ENCODE measurements at regions not wholly inside any gene's neighbourhood (a gene's known extent, or its start where the extent isn't known, plus 50 kb on each side); places are given as distances from the start of the nearest gene placed in this dataset.

DNA sequence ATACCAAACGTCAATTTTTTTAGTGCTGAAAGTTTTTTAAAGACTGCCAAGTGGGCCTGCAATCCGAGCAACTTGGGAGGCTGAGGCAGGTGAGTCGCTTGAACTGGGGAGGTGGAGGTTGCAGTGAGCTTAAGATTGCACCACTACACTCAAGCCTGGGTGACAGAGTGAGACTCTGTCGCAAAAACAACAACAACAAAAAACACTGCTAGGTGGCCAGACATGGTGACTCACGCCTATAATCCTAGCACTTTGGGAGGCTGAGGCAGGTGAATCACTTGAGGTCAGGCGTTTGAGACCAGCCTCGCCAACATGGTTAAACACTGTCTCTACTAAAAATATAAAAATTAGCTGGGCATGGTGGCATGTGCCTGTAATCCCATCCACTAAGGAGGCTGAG is 202.8 kb upstream of the COPS8 start:
- Histone ChIP-seq H3K27me3 (ENCODE audit: insufficient read depth) (no peaks in the 10 kb centered on the region), H3K4me1 (ENCODE audit: control insufficient read depth in 1 of 2, insufficient read depth in 2 of 2, low read depth in 1 of 2, low read length in 1 of 2) (peaks cover 0 to 6% of the 10 kb centered on the region in 2 experiments; a peak in 2 of 4 replicates), H3F3A (replicated peaks; ENCODE audit: insufficient read depth) (no peaks in the 10 kb centered on the region), H3K79me2 (ENCODE audit: insufficient read depth) (no peaks in the 10 kb centered on the region), H3K9me2 (no peaks in the 10 kb centered on the region), H2AFZ (ENCODE audit: low read depth) (no peak overlapping the region), H3K9ac (no peak overlapping the region), H3K27ac (ENCODE audit: low read depth in 2 of 2, low read length in 1 of 2) (no peak overlapping the region), H3K4me2 (no peak overlapping the region), H3K36me3 (replicated peaks in 1 of 2; ENCODE audit: control insufficient read depth in 1 of 2, insufficient read depth in 2 of 2, low read length in 1 of 2) (no peaks in the 10 kb centered on the region), H4K20me1 (ENCODE audit: insufficient read depth) (no peaks in the 10 kb centered on the region), H3K9me3 (peaks cover 15% of the 10 kb centered on the region), H3K4me3 (ENCODE audit: low read depth in 2 of 2, low read length in 1 of 2) (no peak overlapping the region)
- WGBS (ENCODE audit: low lambda C conversion rate) = 39% methylated on average over 7 of the region's 7 CpGs
- TF ChIP-seq, protein P1, sequence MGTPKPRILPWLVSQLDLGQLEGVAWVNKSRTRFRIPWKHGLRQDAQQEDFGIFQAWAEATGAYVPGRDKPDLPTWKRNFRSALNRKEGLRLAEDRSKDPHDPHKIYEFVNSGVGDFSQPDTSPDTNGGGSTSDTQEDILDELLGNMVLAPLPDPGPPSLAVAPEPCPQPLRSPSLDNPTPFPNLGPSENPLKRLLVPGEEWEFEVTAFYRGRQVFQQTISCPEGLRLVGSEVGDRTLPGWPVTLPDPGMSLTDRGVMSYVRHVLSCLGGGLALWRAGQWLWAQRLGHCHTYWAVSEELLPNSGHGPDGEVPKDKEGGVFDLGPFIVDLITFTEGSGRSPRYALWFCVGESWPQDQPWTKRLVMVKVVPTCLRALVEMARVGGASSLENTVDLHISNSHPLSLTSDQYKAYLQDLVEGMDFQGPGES (IDR thresholded peaks at IDR 0.05; ENCODE audit: low read depth, low read length) = no peak
- TF ChIP-seq TAF1 (IDR thresholded peaks at IDR 0.05; ENCODE audit: borderline replicate concordance, low read depth, low read length) = no peak
- TF ChIP-seq, protein P2, sequence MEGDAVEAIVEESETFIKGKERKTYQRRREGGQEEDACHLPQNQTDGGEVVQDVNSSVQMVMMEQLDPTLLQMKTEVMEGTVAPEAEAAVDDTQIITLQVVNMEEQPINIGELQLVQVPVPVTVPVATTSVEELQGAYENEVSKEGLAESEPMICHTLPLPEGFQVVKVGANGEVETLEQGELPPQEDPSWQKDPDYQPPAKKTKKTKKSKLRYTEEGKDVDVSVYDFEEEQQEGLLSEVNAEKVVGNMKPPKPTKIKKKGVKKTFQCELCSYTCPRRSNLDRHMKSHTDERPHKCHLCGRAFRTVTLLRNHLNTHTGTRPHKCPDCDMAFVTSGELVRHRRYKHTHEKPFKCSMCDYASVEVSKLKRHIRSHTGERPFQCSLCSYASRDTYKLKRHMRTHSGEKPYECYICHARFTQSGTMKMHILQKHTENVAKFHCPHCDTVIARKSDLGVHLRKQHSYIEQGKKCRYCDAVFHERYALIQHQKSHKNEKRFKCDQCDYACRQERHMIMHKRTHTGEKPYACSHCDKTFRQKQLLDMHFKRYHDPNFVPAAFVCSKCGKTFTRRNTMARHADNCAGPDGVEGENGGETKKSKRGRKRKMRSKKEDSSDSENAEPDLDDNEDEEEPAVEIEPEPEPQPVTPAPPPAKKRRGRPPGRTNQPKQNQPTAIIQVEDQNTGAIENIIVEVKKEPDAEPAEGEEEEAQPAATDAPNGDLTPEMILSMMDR (IDR thresholded peaks at IDR 0.05) = no peak
- no peak for TF ChIP-seq RXRA (IDR thresholded peaks at IDR 0.05; ENCODE audit: borderline replicate concordance, low read depth)
- no peak for TF ChIP-seq NRF1 (IDR thresholded peaks at IDR 0.05; ENCODE audit: low read depth, low read length)
- TF ChIP-seq, protein P3, sequence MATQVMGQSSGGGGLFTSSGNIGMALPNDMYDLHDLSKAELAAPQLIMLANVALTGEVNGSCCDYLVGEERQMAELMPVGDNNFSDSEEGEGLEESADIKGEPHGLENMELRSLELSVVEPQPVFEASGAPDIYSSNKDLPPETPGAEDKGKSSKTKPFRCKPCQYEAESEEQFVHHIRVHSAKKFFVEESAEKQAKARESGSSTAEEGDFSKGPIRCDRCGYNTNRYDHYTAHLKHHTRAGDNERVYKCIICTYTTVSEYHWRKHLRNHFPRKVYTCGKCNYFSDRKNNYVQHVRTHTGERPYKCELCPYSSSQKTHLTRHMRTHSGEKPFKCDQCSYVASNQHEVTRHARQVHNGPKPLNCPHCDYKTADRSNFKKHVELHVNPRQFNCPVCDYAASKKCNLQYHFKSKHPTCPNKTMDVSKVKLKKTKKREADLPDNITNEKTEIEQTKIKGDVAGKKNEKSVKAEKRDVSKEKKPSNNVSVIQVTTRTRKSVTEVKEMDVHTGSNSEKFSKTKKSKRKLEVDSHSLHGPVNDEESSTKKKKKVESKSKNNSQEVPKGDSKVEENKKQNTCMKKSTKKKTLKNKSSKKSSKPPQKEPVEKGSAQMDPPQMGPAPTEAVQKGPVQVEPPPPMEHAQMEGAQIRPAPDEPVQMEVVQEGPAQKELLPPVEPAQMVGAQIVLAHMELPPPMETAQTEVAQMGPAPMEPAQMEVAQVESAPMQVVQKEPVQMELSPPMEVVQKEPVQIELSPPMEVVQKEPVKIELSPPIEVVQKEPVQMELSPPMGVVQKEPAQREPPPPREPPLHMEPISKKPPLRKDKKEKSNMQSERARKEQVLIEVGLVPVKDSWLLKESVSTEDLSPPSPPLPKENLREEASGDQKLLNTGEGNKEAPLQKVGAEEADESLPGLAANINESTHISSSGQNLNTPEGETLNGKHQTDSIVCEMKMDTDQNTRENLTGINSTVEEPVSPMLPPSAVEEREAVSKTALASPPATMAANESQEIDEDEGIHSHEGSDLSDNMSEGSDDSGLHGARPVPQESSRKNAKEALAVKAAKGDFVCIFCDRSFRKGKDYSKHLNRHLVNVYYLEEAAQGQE (IDR thresholded peaks at IDR 0.05; ENCODE audit: low read depth, low read length) = no peak
- no peak for TF ChIP-seq ELF1 (IDR thresholded peaks at IDR 0.05)
- TF ChIP-seq YY1 (IDR thresholded peaks at IDR 0.05; ENCODE audit: low read depth) = no peak
- TF ChIP-seq FOSL2 (IDR thresholded peaks at IDR 0.05; ENCODE audit: borderline replicate concordance, low read depth) = no peak
- TF ChIP-seq TEAD4 (IDR thresholded peaks at IDR 0.05; ENCODE audit: borderline replicate concordance, insufficient read depth) = no peak
- TF ChIP-seq, protein P4, sequence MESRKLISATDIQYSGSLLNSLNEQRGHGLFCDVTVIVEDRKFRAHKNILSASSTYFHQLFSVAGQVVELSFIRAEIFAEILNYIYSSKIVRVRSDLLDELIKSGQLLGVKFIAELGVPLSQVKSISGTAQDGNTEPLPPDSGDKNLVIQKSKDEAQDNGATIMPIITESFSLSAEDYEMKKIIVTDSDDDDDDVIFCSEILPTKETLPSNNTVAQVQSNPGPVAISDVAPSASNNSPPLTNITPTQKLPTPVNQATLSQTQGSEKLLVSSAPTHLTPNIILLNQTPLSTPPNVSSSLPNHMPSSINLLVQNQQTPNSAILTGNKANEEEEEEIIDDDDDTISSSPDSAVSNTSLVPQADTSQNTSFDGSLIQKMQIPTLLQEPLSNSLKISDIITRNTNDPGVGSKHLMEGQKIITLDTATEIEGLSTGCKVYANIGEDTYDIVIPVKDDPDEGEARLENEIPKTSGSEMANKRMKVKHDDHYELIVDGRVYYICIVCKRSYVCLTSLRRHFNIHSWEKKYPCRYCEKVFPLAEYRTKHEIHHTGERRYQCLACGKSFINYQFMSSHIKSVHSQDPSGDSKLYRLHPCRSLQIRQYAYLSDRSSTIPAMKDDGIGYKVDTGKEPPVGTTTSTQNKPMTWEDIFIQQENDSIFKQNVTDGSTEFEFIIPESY (IDR thresholded peaks at IDR 0.05; ENCODE audit: borderline replicate concordance, low read depth) = no peak
- no peak for TF ChIP-seq GABPA (IDR thresholded peaks at IDR 0.05; ENCODE audit: low read depth)
- no peak for TF ChIP-seq JUND (IDR thresholded peaks at IDR 0.05)
- no peak for DNase-seq
- POLR2A ChIA-PET = no interaction called here
- CTCF ChIA-PET = no interaction called here
